Lower leg skin (tissue), 4 donors: ENCODE measurements at regions not wholly inside any gene's neighbourhood (a gene's known extent, or its start where the extent isn't known, plus 50 kb on each side); places are given as distances from the start of the nearest gene placed in this dataset.

Source experiments
- DNase-seq, 2 donors: peaks; one replicate each; pipeline ENCODE4 v3.0.0-alpha.2; 2019; ENCODE audit warnings: low spot score in 2 of 2
- H3K4me3 ChIP-seq: fragments of 200-600 bp; sonication (generic); 2 replicates; pipeline ENCODE4 v1.5.1; 2017; ENCODE audit warnings: mild to moderate bottlenecking, low read depth; ENCODE audit not compliant: poor library complexity, severe bottlenecking
- POLR2A ChIP-seq, 2 donors: fragments of 450-650 bp; IDR thresholded peaks; one replicate each; pipeline ENCODE4 v1.6.1; 2016 to 2017; ENCODE audit warnings: antibody characterized with exemption in 2 of 2, mild to moderate bottlenecking in 1 of 2, moderate library complexity in 1 of 2
- WGBS, 2 donors: methylation state at CpG; one replicate each; pipeline ENCODE4 v1.1.5; 2018; 5-methylcytosine and 5-hydroxymethylcytosine counted together
- intact Hi-C: fragments of 100-400 bp; cut with DNase I; formaldehyde crosslinking; loops from one replicate; pipeline ENCODE4 v1.15.0; 2023; ENCODE audit warnings: low total_unique reads
- TF ChIP-seq, protein P1 (sequence below), 3 donors: fragments of 450-650 bp; IDR thresholded peaks; one replicate each; pipeline ENCODE4 v1.5.1; 2016; ENCODE audit warnings: antibody characterized with exemption in 3 of 3, mild to moderate bottlenecking in 3 of 3, moderate library complexity in 2 of 3

DNA sequence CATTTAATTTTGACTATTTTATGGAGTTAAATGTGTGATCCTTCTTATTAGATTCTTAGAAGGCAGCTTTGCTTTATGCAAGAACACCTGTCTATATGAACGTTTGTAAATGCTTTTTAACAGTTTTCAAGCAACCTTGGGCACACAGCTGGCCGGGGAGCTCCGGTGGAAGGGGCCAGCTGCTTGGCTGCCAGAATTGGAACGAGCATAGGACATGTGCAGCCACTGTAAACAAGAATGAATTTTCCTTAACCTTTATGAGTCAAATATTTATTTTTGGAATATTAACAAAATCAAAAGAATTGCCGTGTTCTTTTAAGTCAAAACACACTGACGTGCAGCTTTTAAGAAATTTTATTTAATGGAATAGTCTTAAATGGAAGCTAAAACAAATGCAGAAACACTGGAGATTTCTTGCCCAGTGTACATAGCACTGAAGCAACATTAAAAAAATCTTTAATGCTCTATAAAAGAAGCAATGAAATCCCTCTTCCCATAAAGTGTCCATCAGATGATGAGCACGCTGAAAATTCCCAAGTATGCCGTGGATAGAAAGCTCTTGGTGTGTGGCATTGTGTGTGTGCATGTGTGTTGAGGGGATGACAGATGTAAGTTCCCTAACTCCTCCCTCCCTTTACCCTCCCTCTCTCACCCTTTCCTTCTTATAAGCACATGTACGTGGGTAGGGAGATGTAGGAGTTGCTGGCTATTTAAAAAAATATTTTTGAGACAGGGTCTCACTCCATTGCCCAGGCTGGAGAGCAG is 208.9 kb upstream of the EXOC2 start:
- TF ChIP-seq, protein P1, sequence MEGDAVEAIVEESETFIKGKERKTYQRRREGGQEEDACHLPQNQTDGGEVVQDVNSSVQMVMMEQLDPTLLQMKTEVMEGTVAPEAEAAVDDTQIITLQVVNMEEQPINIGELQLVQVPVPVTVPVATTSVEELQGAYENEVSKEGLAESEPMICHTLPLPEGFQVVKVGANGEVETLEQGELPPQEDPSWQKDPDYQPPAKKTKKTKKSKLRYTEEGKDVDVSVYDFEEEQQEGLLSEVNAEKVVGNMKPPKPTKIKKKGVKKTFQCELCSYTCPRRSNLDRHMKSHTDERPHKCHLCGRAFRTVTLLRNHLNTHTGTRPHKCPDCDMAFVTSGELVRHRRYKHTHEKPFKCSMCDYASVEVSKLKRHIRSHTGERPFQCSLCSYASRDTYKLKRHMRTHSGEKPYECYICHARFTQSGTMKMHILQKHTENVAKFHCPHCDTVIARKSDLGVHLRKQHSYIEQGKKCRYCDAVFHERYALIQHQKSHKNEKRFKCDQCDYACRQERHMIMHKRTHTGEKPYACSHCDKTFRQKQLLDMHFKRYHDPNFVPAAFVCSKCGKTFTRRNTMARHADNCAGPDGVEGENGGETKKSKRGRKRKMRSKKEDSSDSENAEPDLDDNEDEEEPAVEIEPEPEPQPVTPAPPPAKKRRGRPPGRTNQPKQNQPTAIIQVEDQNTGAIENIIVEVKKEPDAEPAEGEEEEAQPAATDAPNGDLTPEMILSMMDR (IDR thresholded peaks at IDR 0.05), result no peak
- no peak for TF ChIP-seq POLR2A (IDR thresholded peaks at IDR 0.05)
- intact Hi-C loops, result no loop called here
- H3K4me3 ChIP-seq, result no peak overlapping the region
- DNase-seq, result peak in 1 of 2 donors; percentile 43
- WGBS, 2 donors, result 47 to 55% methylated on average over 9 of the region's 9 CpGs

DNA sequence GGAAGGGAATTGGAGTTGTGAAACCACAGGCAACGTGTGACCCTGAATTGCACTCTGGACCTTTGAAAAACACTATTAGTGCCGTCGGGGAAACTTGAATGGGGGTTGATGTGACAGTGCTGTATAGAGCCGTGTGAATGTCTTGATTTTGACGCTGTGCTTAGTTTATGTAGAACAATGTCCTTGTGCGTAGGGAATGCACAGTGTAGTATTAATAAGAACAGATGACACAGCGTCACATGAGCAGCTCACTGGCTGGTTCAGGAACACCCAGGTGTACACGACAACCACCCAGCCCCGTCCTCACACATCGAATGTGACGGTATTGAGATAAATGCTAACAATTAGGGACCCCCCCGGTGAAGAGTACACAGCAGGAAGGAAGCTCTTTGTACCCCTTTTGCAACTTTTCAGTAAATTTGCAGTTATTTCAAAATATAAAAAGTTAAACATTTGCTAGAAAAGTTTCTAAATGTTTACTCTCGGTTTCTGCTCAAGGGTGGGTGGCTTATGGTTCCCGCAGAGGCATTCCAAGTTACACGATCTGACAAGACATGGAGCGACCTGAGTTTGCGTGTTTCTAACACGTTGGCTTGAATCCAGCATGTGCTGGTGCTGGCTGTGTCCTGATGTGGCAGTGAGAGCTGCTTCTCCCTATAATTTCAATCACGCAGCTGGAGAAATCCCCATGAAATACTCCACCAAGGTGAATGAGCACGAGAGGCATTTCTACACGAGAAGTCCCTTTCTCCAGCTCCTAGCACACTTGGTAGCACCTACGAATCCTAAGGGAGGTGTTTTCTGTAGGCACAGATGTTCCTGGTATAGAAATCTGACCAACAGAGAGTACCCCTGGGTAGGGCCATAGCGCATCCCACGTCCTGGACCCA is 208.0 kb upstream of the EXOC2 start:
- DNase-seq, result peak in 1 of 2 donors; percentile 59
- intact Hi-C loops, result no loop called here
- H3K4me3 ChIP-seq, result no peak overlapping the region
- WGBS, 2 donors, result 70 to 75% methylated on average over 24 of the region's 24 CpGs
- TF ChIP-seq, protein P1 (IDR thresholded peaks at IDR 0.05), result no peak
- no peak for TF ChIP-seq POLR2A (IDR thresholded peaks at IDR 0.05)

DNA sequence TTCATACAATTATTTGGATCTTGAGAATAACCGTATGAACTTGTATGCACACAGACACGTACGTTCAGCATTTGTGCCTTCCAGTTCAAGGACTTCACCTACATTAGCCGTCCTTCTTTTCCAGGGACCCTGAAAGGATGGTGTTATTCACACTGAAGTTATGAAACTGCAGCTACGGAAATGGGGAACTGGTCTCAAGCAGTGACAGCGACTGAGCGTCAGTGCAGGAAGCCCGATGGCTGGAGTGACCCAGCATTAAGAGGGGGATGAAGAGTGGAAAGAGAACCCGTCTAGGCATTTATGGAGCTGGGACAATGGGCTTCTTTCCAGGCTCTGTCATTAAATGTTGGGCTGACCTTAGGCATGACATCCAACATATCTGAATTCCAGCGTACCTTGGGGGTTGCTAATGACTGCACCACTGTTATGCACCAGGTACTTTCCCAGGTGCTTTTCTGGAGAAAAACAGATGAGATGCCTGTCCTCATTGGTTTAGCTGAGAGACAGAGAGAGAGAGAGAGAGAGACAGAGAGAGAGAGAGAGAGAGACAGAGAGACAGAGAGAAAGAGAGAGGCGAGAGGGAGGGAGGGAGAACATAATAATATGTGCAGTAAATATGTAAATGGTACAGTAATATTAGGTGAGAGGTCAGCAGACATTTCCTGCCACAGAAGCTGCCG is 204.7 kb upstream of the EXOC2 start:
- 77 to 81% methylated on average over 12 of the region's 12 CpGs for WGBS, 2 donors

DNA sequence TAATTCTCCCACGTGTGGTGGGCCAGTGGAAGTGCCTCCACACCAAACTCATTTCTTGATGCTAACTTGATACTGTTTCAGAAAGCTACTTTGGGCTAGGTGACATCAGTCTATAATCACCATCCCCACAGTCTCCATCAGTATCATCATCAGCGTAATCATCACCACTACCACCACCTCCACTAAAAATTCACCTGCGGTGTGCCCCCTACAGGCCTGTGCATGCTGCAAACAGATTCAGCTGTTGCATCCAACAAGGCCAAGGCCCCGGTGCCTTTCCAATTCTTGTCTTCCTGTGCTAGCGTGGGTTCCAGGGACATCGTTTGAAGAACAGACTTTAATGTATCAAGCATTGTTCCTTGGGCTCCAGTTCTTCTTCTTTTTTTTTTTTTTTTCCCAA is 201.3 kb upstream of the EXOC2 start:
- H3K4me3 ChIP-seq, result no peak overlapping the region
- intact Hi-C loops, result no loop called here
- TF ChIP-seq, protein P1 (IDR thresholded peaks at IDR 0.05), result no peak
- no peak for TF ChIP-seq POLR2A (IDR thresholded peaks at IDR 0.05)
- DNase-seq, result no peak
- 79 to 85% methylated on average over 6 of the region's 6 CpGs for WGBS, 2 donors

More for the DNA sequence above, 204.7 kb upstream of the EXOC2 start:
- intact Hi-C loops, result no loop called here
- H3K4me3 ChIP-seq, result no peak overlapping the region
- no peak for TF ChIP-seq POLR2A (IDR thresholded peaks at IDR 0.05)
- TF ChIP-seq, protein P1 (IDR thresholded peaks at IDR 0.05), result no peak
- no peak for DNase-seq

DNA sequence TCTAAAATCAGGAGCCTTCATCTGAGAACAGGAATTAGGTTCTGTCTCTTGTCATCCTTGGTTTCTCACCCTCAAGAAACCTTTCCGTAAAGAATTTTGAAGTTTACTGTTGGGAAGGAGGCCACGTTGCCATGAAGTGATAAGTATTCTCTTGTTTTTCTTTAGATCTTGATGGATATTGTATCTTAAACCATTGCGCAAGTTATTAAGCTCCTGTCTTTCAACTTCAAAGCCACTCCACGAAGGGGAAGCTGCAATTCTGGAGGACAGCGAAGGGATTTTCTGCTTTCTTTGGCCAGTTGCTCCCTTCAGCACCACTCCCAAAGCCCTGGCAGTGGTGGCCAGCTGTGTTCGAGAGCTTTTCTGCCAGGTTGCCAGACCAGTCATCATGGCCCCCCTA is 198.1 kb upstream of the EXOC2 start:
- intact Hi-C loops, result no loop called here
- 84 to 88% methylated on average over 6 of the region's 6 CpGs for whole genome bisulfite sequencing, 2 donors
- no peak for DNase-seq
- no peak for TF ChIP-seq POLR2A (IDR thresholded peaks at IDR 0.05)
- TF ChIP-seq, protein P1 (IDR thresholded peaks at IDR 0.05), result no peak
- H3K4me3 ChIP-seq, result no peak overlapping the region
